ENCODE measurements at regions not wholly inside any gene's neighbourhood (a gene's known extent, or its start where the extent isn't known, plus 50 kb on each side); places are given as distances from the start of the nearest gene placed in this dataset.

DNA sequence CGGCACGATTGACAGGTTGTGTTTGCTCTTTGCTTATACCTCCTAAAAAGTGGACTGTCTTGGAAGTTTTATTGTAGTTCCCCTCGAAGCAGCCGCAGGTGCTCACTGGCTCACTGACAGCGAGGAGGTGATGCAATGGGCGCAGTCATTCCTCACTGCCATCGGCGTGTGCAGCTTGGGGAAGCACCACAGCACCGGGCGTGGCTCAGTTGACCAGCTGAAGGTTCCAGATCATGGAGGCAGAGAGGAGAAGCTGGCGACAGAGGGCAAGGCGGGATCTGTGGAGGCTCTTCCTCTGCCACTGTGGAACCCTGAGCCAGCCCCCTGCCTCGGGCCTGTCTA is 72.1 kb upstream of the TNRC6C start (continued):
- TF ChIP-seq, protein P1, sequence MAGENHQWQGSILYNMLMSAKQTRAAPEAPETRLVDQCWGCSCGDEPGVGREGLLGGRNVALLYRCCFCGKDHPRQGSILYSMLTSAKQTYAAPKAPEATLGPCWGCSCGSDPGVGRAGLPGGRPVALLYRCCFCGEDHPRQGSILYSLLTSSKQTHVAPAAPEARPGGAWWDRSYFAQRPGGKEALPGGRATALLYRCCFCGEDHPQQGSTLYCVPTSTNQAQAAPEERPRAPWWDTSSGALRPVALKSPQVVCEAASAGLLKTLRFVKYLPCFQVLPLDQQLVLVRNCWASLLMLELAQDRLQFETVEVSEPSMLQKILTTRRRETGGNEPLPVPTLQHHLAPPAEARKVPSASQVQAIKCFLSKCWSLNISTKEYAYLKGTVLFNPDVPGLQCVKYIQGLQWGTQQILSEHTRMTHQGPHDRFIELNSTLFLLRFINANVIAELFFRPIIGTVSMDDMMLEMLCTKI (IDR thresholded peaks at IDR 0.05; ENCODE audit: partially characterized antibody): no peak
- TF ChIP-seq GTF2A2 (tag; IDR thresholded peaks at IDR 0.05): no peak
- no peak for TF ChIP-seq TRIM24 (IDR thresholded peaks at IDR 0.05)
- TF ChIP-seq RB1 (IDR thresholded peaks at IDR 0.05; ENCODE audit: low read depth): no peak
- TF ChIP-seq, protein P2, sequence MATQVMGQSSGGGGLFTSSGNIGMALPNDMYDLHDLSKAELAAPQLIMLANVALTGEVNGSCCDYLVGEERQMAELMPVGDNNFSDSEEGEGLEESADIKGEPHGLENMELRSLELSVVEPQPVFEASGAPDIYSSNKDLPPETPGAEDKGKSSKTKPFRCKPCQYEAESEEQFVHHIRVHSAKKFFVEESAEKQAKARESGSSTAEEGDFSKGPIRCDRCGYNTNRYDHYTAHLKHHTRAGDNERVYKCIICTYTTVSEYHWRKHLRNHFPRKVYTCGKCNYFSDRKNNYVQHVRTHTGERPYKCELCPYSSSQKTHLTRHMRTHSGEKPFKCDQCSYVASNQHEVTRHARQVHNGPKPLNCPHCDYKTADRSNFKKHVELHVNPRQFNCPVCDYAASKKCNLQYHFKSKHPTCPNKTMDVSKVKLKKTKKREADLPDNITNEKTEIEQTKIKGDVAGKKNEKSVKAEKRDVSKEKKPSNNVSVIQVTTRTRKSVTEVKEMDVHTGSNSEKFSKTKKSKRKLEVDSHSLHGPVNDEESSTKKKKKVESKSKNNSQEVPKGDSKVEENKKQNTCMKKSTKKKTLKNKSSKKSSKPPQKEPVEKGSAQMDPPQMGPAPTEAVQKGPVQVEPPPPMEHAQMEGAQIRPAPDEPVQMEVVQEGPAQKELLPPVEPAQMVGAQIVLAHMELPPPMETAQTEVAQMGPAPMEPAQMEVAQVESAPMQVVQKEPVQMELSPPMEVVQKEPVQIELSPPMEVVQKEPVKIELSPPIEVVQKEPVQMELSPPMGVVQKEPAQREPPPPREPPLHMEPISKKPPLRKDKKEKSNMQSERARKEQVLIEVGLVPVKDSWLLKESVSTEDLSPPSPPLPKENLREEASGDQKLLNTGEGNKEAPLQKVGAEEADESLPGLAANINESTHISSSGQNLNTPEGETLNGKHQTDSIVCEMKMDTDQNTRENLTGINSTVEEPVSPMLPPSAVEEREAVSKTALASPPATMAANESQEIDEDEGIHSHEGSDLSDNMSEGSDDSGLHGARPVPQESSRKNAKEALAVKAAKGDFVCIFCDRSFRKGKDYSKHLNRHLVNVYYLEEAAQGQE (IDR thresholded peaks at IDR 0.05; ENCODE audit: borderline replicate concordance): no peak
- TF ChIP-seq, protein P2 (CRISPR knock-in tag; IDR thresholded peaks at IDR 0.05; ENCODE audit: low read depth): no peak
- TF ChIP-seq KDM1A (IDR thresholded peaks at IDR 0.05): no peak
- TF ChIP-seq, protein P3, sequence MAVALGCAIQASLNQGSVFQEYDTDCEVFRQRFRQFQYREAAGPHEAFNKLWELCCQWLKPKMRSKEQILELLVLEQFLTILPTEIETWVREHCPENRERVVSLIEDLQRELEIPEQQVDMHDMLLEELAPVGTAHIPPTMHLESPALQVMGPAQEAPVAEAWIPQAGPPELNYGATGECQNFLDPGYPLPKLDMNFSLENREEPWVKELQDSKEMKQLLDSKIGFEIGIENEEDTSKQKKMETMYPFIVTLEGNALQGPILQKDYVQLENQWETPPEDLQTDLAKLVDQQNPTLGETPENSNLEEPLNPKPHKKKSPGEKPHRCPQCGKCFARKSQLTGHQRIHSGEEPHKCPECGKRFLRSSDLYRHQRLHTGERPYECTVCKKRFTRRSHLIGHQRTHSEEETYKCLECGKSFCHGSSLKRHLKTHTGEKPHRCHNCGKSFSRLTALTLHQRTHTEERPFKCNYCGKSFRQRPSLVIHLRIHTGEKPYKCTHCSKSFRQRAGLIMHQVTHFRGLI (CRISPR knock-in tag; IDR thresholded peaks at IDR 0.05): no peak
- no peak for TF ChIP-seq ETS2 (tag; IDR thresholded peaks at IDR 0.05; ENCODE audit: borderline replicate concordance, poor library complexity, severe bottlenecking)
- TF ChIP-seq MAFF (IDR thresholded peaks at IDR 0.05; ENCODE audit: low read length): no peak
- TF ChIP-seq ZNF384 (IDR thresholded peaks at IDR 0.05; ENCODE audit: low read depth, low read length): no peak
- TF ChIP-seq MYBL2 (IDR thresholded peaks at IDR 0.05; ENCODE audit: low read depth): no peak
- TF ChIP-seq MYBL2 (CRISPR knock-in tag; IDR thresholded peaks at IDR 0.05; ENCODE audit: borderline replicate concordance): no peak
- TF ChIP-seq, protein P4, sequence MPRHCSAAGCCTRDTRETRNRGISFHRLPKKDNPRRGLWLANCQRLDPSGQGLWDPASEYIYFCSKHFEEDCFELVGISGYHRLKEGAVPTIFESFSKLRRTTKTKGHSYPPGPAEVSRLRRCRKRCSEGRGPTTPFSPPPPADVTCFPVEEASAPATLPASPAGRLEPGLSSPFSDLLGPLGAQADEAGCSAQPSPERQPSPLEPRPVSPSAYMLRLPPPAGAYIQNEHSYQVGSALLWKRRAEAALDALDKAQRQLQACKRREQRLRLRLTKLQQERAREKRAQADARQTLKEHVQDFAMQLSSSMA (CRISPR knock-in tag; IDR thresholded peaks at IDR 0.05): no peak
- peak; percentile 90 for TF ChIP-seq L3MBTL2 (IDR thresholded peaks at IDR 0.05)
- no peak for TF ChIP-seq NFE2L1 (tag; IDR thresholded peaks at IDR 0.05; ENCODE audit: borderline replicate concordance, low read depth)
- no peak for TF ChIP-seq POU5F1 (IDR thresholded peaks at IDR 0.05; ENCODE audit: borderline replicate concordance, low read depth, low read length, partially characterized antibody)
- no peak for TF ChIP-seq FOXA1 (IDR thresholded peaks at IDR 0.05; ENCODE audit: borderline replicate concordance)
- TF ChIP-seq ZNF165 (CRISPR knock-in tag; IDR thresholded peaks at IDR 0.05; ENCODE audit: borderline replicate concordance): no peak
